ENCODE measurements at regions not wholly inside any gene's neighbourhood (a gene's known extent, or its start where the extent isn't known, plus 50 kb on each side); places are given as distances from the start of the nearest gene placed in this dataset.

DNA sequence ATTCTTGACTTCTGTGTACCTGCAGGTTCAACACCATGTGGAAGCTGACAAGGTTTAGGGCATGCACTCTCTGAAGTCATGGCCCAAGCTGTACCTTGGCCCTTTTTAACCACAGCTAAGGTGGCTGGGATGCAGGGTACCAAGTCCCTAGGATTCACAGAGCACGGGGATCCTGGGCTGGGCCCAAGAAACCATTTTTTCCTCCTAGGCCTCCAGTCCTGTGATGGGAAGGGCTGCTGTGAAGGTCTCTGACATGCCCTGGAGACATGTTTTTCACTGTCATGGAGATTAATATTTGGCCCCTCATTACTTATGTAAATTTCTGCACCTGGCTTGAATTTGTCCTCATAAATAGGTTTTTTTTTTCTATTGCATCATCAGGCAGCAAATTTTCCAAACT is 937.5 kb upstream of the ROBO1 start:
- Histone ChIP-seq H3K9me3 (no peaks in the 10 kb centered on the region), H3K27ac (no peak overlapping the region), H3K4me3 (no peak overlapping the region), H3K27me3 (no peaks in the 10 kb centered on the region), H3K36me3 (no peaks in the 10 kb centered on the region), H3K4me1 (no peaks in the 10 kb centered on the region)
- intact Hi-C loops (cut with DNase I): no loop called here
- DNase-seq: no peak
- TF ChIP-seq, protein P1, sequence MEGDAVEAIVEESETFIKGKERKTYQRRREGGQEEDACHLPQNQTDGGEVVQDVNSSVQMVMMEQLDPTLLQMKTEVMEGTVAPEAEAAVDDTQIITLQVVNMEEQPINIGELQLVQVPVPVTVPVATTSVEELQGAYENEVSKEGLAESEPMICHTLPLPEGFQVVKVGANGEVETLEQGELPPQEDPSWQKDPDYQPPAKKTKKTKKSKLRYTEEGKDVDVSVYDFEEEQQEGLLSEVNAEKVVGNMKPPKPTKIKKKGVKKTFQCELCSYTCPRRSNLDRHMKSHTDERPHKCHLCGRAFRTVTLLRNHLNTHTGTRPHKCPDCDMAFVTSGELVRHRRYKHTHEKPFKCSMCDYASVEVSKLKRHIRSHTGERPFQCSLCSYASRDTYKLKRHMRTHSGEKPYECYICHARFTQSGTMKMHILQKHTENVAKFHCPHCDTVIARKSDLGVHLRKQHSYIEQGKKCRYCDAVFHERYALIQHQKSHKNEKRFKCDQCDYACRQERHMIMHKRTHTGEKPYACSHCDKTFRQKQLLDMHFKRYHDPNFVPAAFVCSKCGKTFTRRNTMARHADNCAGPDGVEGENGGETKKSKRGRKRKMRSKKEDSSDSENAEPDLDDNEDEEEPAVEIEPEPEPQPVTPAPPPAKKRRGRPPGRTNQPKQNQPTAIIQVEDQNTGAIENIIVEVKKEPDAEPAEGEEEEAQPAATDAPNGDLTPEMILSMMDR (IDR thresholded peaks at IDR 0.05): no peak
- ATAC-seq: no peak

DNA sequence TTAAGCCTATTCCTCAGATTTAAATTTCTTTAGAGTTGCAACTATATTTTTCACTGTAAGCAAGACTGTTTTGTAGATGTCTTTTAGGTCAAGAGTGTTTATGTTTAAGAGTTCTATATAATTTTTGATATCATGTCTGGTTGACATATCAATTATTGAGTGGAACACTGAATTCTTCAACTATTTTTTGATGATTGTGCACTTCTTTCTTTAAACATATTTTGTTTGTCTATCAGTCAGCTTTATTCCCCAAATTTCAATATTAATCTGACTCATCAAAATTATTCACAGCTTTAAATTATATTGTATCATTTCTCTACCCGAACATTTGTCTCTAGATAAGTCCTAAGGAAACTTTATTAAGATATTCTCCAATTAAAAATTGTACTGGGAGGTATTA is 933.6 kb upstream of the ROBO1 start:
- intact Hi-C loops (cut with DNase I): no loop called here
- H3K36me3 ChIP-seq: no peaks in the 10 kb centered on the region
- no peaks in the 10 kb centered on the region for H3K27me3 ChIP-seq
- H3K4me3 ChIP-seq: no peak overlapping the region
- no peaks in the 10 kb centered on the region for H3K9me3 ChIP-seq
- ATAC-seq (no peak), DNase-seq (no peak)
- no peak overlapping the region for H3K27ac ChIP-seq
- H3K4me1 ChIP-seq: no peaks in the 10 kb centered on the region
- TF ChIP-seq, protein P1 (IDR thresholded peaks at IDR 0.05): no peak

DNA sequence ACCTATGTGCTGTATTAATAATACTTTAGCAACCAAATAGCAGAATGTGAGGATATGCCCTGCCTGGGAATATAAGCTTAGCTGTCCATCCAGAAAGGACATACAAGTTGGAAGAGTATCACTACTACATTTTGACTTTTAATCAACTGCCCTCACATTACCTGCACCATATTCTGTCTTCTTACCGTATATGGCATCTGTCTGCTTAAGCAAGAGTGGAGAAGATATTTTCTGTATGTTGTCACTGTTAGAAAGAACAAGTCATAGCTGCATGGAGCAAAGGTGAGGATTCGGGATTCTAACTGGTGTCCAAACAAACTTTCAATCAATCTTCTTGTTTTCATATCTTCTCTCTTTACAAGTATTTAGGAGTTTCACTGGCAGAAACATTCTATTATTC is 929.5 kb upstream of the ROBO1 start:
- DNase-seq: no peak
- Histone ChIP-seq H3K36me3 (no peaks in the 10 kb centered on the region), H3K27ac (no peak overlapping the region), H3K4me1 (no peaks in the 10 kb centered on the region), H3K4me3 (no peak overlapping the region), H3K27me3 (no peaks in the 10 kb centered on the region), H3K9me3 (no peaks in the 10 kb centered on the region)
- intact Hi-C loops (cut with DNase I): no loop called here
- TF ChIP-seq, protein P1 (IDR thresholded peaks at IDR 0.05): no peak
- no peak for ATAC-seq

DNA sequence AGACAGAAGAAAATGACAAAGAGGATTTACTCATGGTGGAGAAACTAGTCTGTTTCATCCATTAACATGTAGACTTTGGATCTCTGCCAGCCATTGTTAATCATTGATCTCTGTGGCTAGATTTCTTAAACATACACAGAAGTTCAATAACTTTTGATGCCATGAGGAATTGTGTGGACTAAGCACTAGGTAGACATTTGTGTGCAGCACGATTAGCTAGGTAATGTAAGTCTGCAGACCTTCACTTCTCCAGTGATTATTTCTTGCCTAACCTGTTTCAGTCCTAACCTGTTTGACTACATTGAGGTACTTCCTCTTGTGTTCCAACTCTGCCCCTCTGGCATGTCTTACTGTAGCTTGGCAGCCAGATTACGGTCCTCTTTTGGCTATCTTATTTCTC is 928.5 kb upstream of the ROBO1 start:
- intact Hi-C loops (cut with DNase I): no loop called here

DNA sequence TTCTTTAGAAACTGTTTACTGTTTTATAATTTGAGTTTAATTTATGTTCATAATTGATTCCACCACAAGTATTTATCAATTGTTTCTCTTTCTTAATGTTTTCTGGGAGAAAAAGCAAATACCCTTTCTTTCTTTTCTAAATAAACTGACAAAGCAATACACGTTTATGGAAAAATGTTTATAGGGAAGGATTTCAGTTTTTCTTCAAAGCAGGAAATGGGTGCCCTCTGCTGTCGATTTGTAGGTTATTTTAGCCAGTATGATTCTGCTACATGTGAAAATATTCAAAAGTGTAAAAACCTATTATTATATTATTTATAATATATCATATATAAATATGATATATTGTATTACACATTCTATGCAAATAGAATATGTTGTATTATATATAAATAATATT is 921.0 kb upstream of the ROBO1 start:
- DNase-seq (no peak), ATAC-seq (no peak)
- H3K4me3 ChIP-seq: no peak overlapping the region
- TF ChIP-seq, protein P1 (IDR thresholded peaks at IDR 0.05): peak; percentile 17
- H3K27me3 ChIP-seq: no peaks in the 10 kb centered on the region
- intact Hi-C loops (cut with DNase I): no loop called here
- no peak overlapping the region for H3K27ac ChIP-seq
- no peaks in the 10 kb centered on the region for H3K4me1 ChIP-seq
- no peaks in the 10 kb centered on the region for H3K36me3 ChIP-seq
- H3K9me3 ChIP-seq: no peaks in the 10 kb centered on the region

More for the DNA sequence above, 928.5 kb upstream of the ROBO1 start:
- DNase-seq: no peak
- no peaks in the 10 kb centered on the region for H3K27me3 ChIP-seq
- no peak overlapping the region for H3K4me3 ChIP-seq
- no peaks in the 10 kb centered on the region for H3K4me1 ChIP-seq
- TF ChIP-seq, protein P1 (IDR thresholded peaks at IDR 0.05): no peak
- H3K36me3 ChIP-seq: no peaks in the 10 kb centered on the region
- no peak overlapping the region for H3K27ac ChIP-seq
- peak; percentile 83 for ATAC-seq
- H3K9me3 ChIP-seq: no peaks in the 10 kb centered on the region

- DNase-seq: no peak
- Histone ChIP-seq H3K4me1 (no peaks in the 10 kb centered on the region), H3K27me3 (no peaks in the 10 kb centered on the region), H3K9me3 (no peaks in the 10 kb centered on the region), H3K4me3 (no peak overlapping the region), H3K27ac (no peak overlapping the region), H3K36me3 (no peaks in the 10 kb centered on the region)
- intact Hi-C loops (cut with DNase I): no loop called here
- ATAC-seq: no peak
- TF ChIP-seq, protein P1 (IDR thresholded peaks at IDR 0.05): no peak
Observed at GRCh38 chr3:80682951-80683350, 915.2 kb upstream of the ROBO1 start.

Data from upper lobe of right lung (tissue), 1 donor.